ENCODE measurements at regions not wholly inside any gene's neighbourhood (a gene's known extent, or its start where the extent isn't known, plus 50 kb on each side); places are given as distances from the start of the nearest gene placed in this dataset.

DNA sequence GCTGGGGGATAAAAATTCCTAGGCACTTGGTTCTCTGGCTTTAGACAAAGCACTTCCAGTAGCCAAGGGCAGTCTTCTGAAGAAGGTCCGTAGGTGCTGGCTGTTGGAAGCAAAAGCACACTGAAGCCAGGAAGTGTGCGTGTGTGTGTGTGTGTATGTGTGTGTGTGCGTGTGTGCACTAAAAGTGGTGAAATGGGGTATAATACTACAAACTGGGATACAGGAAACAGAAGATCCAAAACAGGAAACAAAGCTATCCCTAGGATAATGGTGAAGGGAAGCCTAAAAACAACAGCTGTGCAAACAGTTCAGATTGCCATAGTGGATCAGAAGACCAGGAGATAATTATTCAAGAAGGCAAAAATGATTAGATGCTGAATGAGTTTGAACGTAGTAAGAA lies 103.4 kb downstream of the IL20RB start:
- DNase-seq: no peak

DNA sequence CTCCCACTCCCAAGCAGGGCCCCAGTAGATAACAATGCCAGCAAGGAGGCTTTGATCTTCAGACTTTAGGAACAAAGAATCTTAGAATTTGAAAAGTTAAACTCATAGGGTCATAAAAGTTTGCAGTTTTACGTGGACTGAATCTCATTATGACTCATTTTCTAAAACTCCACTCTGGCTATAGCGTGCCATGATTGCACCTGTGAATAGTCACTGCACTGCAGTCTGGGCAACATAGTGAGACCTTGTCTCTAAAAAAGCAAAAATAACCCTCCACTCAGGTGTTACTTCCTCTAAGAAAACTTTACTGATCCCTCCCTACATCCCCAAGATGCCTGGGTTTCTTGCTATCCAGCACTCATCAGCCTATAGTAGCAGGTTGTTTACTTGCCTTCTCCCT lies 104.5 kb downstream of the IL20RB start:
- no peak for DNase-seq

DNA sequence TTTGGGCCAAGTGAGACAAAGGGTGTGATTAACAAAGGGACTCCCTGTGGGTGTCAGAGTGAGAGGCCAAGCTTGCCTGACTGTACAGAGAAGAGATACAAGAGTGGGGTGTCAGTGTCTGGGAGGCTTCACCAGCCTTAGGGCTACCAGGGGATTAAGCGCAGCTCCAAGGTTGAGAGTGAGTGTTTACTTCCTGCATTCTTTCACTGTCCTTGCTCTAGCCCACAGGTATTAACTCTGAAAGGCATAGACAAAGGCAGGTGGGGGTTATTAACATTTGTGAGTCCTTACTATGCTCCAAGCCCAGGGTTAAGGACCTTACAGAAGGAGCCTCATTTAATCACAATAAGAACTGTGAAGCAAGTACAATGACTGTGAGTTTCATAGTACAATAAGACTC lies 107.6 kb downstream of the IL20RB start:
- DNase-seq: no peak

DNA sequence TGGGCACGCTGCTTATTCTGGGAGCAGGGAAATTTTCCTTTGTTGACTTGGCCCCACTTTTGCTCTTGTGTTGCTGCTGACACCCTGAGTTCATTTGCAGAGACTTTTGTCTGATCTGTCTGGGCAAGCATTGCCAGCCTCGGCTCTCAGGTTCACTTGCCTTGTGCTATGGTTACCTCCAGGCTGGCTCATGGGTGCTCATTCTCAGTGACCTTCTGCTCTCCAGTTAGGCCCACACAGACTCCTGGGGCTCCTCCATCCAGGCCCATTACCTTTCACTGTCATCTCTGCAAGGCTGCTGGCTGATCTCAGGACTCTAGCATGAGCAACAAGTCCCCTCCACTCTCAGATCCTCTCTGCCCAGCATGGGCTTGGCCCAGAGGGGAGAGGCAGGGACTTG lies 108.3 kb downstream of the IL20RB start:
- DNase-seq: no peak

DNA sequence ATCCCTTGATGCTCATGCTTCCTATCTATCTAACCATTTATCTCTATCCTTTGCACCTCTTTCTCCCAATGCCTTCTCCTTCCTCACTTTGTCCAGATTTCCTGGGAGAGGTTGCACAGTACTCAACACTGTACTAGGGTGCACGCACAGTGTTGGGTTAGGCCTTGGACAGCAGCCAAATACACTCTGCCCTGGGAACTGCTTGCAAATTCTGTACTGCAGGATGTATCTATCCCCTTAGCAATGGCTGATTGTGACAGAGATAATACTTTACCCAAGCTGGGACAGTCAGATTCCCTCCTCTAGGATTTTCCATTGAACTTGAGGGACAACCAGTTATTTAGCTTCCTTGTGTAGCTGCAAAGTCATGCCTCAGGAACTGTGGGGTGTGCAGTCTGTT lies 113.3 kb downstream of the IL20RB start:
- no peak for DNase-seq

DNA sequence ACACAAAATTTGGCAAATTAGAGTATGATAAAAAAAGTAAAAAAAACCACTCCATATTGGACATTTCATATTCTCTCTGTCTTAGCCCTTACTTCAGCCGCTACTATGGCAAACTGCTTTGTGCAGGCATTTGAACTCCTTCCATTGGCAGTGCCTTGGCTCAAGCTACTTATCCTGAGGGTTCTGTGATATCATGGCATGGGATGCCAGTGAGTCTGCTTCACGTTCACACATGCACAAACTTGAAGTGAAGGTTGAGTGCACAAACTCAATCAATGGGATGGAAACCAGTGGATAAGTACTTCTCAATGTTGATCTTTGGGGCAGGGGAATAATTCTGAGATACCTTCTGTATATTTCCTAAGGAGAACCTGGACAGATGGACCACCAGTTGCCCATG lies 117.2 kb downstream of the IL20RB start:
- no peak for DNase-seq

DNA sequence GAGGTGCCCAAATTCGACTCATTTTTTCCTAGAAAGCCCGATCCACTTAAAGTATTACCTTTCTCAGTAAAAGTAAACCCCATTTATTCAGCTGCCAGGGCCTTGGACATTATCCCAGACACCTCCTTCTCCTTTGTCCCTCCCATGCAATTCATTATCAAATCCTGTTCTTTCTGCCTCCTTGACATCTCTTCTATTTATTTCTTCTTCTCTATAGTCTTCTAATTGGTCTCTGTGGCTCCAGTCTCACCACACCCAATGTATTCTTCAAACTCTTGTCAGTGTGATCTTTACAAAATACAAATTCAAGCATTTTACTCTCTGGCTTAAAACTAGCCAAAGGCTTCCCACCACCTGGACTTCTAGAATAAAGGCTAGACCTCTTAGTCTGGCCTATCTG lies 120.3 kb downstream of the IL20RB start:
- no peak for DNase-seq

DNA sequence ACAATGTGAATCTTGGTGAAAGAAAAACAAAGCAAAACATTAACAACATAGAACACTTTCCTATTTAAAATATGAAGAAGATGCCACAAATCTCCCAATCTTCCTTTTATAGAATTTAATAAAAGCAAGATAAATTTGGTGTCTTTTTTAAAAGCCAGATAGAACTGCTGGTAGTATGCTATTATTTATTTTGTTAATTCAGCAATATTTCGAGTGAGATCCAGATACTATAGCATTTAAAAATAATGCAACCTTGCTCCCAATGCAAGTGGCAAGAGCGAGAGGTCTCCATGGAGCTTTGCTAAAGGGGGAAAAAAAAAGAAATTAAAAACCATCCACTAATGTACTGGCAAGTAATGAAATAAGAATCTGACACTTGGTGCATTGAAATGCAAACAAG lies 121.8 kb downstream of the IL20RB start:
- DNase-seq: no peak

DNA sequence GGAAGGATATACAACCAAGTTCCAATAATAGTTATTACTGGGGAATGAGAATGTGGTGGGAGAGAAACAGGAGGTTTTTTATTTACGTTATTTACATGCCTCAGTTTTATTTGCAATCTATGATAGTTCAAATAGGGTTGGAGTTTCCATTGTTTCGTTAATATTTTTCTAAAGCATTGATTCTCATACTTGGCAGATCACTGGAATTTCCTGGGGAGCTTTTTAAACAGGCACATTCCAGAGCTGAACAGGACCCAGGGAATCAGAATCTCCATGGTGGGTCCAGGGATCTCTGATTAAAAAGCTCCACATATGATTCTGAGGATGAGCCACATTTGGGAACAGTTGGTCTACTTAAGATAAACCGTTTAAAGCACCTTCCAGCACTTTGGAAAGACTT lies 123.9 kb downstream of the IL20RB start:
- no peak for DNase-seq

DNA sequence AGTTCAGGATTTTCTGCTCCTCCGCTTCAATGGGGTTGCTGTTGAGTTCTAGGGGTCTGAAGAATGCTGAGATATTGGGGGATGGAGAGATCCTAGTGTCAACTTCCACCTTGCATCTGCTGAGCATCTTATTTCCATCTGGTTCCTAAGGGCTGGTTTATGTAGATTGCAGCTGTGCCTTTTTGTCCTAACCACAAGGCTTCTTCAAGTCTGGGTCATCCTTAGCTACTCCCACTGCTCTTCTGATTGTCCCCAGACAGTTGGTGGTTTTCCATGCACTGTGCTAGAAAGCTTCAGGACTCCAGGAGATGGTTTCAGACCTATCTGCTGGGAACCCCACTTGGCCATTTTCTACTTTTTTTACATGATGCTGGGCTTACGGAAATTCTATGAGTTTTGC lies 125.0 kb downstream of the IL20RB start:
- no peak for DNase-seq

DNA sequence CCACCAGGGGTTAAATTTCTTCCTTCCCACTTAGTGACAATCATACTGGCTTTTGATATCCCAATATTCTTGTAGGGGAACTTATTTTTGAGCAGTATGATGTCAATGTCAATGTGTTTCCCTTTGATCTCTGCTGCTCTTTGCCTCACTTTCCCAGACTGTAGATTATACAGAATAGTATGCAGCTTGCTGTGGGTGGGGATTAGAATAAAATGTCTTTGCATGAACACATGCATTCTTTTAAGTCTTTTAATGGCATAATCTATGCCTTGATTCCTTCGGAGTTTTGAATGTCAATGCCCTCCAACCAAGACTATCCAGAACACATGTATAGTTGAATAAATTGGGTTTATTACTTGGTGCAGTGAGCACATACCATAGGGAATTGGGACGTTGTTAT lies 125.5 kb downstream of the IL20RB start:
- DNase-seq: no peak

DNA sequence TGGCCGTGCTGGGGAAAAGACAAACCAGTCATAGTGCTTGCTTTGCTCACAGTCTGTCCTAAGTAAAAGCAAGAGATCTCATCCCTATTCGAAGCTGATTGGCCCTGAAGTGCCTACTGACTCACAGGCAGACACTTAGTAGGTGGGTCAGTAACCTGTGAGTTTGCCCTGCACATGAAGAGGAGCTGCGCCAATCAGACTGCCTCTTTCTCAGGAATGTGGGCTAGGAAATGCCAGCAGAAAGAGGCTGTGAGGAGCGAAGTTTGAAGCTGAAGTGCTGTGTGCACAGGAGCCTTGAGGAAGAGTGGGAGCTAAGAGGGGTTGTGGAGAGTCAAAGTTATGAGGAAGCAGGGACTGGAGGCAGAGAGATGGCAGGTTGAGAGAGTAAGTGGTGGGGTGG lies 126.8 kb downstream of the IL20RB start:
- DNase-seq: no peak

DNA sequence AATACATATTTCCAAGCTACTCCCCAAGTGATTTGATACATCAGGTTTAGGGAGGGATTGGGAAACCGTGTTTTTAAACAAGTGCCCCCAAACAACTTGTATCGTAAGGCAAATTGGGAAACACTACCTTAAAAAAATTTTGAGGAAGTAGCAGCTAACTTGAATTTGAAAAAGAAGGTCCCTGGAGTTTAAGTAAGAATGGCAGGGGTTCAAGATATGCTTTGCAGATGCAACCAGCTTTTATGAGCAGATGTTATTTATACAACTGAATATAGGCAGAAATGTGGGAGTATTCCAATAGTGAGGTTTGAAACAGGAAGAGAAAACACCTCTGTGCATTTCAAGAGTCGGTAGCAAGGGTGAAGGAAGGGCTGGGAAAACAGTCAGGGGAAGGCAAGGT lies 139.6 kb downstream of the IL20RB start:
- DNase-seq: no peak

DNA sequence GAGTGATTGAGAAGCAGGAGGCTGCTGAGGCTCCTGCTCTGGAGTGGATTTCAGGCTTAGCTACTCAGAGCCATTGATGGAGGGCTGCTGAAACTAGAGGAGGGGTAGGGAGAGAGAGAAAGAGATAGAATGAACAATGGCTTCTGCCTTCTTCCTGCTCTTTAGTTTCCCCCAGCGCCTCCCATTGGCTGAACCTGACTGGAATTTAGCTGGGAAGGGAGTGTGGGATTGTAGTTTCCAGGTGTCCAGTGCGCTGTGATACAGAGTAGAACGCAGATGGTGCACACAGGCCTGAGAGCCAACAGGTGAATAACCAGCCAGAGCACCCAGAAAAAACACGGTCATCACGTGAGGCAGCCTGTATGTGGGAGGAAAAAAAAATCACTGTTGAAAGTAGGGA lies 140.1 kb downstream of the IL20RB start:
- no peak for DNase-seq

DNA sequence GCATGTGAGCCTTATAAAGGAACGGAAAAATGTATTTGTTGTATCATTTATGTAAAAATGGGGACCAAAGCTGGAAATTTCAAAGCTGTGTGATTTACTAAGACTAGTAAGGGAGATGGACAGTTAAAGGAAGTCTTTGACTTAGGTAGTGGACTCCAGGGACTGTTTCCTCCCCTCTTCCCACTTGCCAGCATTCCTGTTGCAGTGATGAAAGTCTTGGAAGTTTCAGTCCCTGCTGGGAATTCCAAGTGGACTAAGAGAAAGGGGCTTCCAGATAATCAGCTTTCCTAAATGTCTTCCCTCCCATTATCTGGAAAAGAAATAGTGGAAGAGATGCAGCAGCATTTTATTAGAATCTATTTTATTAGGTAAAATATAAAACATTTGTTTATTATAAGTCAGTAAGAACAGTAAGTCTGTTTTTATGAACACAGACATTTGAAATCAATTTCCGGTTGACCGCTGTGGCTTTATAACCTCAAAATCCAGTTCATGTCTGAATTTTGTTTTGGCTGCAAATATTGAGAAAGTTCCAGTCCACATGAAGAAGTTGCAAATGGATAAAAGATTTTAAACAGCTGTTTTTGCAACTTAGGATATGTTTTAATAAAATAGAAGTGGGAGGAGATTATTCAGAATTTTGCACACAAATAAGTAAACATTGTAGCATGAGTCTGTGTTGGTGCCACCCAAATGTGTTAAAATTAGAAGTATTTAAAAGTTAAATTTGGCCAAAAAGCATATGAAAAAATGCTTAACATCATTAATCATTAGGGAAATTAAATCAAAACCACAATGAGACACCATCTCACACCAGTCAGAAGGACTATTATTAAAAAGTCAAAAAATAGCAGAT lies 141.8 kb downstream of the IL20RB start:
- DNase-seq: no peak

DNA sequence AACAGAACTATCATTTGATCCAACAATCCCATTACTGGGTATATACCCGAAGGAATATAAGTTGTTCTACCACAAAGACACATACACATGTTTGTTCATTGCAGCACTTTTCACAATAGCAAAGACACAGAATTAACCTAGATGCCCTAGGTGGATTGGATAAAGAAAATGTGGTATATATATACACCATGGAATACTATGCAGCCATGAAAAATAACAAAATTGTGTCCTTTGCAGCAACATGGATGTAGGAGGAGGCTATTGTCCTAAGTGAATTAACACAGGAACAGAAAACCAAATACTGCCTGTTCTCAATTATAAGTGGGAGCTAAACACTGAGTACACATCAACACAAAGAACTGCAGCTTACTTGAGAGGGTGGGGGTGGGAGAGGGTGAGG lies 142.5 kb downstream of the IL20RB start:
- no peak for DNase-seq

DNA sequence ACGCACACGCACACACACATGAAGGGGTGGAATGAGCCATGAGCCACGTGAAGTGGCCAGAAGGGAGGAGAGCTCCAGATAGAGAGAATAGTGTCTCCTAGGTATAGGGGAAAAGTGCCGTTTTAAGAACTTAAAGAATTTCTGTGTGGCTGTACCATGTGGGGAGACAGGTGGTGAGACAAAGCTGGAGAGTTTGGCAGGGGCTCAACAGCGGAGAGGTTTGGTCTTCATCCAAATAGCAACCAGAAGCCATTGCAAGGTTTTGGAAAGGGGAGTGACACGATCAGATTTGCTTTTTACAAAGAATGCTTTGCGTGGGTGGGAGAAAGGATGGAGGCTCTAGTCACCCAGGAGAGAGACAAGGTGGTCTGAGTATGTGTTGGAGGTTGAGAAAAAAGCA lies 146.0 kb downstream of the IL20RB start:
- DNase-seq: no peak

DNA sequence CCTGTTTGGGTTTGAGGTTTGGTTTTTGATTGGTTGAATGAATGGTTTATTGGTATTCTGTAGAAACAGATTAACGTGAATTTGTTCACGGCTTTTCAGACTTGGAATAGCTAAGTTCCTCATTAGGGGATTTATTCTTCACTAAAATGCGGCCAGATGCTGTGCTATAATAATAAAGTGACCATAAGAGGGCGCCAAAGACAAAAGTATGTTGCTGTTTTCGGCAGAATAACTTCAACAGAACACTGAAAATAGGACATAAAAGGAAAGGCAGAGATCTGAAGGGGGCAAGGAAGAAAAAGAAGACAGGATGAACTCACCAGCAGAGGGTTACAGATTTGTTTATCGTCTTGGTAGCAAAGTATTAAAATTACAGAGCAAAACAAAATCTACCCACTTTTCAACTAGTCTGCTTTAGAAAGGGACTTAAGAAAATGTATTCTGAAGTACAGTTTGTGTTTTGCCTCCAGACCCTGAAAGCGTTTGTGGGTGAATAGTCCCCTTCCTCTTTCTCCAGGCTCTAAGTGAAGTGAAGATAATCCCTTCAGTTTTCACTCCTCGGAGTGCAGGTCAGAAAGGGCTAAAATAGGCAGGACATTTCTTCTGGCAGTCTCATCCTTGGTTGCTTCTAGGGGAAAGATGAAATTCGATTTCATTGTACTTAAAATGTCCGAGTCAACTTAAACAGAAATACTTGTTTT lies 147.6 kb downstream of the IL20RB start:
- DNase-seq: peak in 1 of 2 donors; percentile 41

DNA sequence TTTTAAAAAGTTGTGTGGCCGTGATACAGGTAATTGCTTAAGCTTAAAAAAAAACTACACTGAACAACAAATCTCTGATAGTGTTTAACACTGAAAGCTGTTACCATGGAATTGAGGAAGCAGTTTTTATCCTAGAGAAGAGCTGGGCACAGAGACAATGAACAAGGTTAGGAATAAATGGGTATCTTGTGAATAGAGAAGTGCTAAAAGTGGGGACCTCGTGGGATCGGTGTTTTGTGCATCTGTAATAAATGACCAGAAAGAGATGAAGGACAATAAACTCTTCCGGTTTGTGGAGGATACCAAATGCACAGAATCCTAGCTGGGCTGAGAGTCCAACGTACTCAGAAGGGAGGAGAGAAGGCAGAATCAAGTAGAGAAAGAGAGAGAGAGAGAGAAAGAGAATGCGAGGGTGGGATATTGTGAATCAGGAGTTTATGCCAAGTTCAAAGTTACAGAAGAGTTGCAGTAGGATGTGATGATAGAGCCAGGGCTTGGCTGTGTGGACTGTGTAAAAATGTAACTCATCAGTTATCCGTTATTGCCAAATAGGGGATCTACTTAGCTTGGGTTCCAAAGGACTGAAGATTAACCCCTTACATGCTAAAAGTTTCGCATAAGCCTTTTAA lies 148.9 kb downstream of the IL20RB start:
- DNase-seq: no peak

DNA sequence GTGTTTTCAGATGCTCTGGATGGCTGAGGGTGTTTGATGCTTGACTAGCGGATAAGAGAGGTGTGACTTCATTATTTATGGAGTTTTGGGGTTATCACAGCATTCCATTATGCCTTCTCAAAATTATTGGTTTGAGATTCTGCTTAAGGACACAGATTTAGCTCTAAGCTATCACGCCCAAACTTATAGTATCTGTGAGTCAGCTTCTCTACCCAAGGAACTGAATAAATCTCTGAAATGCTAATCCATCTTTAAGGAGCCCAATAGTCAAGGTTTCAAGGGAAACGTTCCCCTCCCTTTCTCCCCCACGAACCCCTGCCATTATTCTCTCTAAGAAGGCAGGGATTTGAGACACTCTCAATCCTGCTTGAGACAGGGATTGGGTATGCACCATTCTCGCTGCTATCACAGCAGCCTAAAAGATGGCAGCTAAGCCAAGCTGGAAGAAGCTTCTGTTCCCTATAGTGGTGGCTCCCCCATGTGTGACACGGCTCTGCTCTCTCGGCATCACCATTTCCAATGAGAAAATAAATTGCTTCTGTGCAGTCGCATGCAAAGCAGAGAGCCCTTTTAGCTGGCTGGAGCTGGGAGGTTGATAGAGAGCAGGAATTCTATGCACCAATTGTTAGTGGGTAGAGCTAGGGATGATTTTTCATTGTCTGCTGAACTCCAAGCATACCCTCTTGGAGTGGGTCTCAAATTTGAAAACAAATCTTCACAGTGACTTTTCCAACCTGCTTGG lies 151.1 kb downstream of the IL20RB start:
- no peak for DNase-seq

DNA sequence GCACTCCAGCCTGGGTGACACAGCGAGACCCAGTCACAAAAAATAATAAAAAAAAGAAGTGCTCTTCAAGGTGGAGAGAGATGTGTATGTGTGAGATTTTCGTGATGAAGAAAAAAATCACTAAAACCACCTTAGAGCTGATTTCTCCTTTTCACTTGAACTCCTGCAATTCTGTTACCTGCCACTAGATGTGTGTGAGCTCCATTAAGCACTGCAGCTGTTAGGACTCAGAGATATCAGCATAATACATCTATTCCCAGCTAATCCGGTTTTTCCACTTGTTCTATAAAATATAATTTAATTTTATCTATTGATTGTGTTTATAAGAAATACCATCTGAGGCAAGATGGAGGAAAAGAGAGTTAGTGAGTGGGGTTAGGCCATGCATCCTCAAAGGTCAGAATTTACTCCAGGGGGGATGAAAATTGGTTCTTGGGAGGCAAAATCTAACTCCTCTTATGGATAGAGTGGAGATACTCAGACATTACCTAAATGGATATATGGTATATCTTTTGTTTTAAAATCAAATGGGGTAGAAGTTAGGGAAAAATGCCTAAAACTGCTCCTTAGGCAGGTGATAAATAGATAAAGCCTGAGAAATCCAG lies 152.7 kb downstream of the IL20RB start:
- DNase-seq: no peak

DNA sequence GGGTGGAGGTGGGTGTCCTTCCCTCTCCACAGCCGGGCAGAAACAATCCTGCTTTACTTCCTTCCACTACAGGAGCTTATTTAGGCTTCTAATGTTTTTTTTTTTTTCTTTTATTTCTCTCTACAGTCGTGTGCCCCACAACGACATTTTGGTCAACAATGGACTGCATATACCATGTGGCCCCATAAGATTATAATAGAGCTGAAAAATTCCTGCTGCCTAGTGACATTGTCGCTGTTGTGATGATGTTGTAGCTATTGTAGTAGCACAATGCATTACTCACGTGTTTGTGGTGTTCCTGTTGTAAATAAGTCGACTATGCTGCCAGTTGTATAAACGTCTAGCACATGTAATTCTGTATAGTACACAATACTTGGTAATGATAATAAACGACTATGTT lies 153.7 kb downstream of the IL20RB start:
- no peak for DNase-seq

DNA sequence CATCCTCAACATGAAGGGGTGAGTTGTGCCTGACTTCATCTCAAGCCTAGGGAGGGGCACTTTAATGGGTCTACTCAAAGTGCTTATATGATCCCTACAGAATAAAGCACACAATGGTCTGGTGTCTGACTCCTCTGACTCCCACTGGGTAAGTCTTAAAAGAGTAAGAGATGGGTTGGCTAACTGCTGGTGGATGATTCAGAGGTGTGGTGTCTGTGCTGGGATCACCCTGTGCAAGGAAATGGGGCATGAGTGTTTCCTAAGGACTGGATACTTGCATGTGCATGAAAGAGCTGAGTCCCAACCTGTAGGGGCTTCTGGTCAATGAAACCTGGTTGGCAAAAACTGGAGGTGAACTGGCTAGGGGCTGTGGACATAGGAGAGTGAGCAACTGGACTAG lies 158.8 kb downstream of the IL20RB start:
- no peak for DNase-seq
